ENCODE measurements at regions not wholly inside any gene's neighbourhood (a gene's known extent, or its start where the extent isn't known, plus 50 kb on each side); places are given as distances from the start of the nearest gene placed in this dataset.

DNA sequence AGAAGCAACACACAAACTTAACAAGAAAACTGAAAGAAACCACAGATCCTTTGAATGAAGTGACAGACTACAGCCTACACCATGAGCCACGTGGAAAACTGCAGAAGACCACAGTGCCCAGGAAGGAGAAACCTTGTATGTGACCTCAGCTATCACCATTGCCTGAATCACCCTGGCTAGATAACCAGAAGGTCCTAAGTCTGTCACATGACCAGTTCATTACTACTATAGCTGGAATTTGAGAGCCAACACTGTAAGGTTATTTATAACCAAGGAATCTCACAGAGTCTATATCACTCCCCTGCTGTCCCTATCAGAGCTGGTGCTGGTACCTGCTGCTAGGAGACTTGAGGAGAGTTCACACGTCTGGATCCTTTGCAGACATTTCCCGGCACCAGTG, 90.3 kb upstream of the FBXL17 start:
- TF ChIP-seq ZNF274 (IDR thresholded peaks at IDR 0.05; ENCODE audit: low read depth, low read length) (no peak), SUZ12 (IDR thresholded peaks at IDR 0.05; ENCODE audit: extremely low read depth, insufficient read depth, insufficient read length) (no peak), YY1 (IDR thresholded peaks at IDR 0.05; ENCODE audit: insufficient read depth, insufficient read length) (no peak)

All from NT2/D1 (cell line).